ENCODE measurements at regions not wholly inside any gene's neighbourhood (a gene's known extent, or its start where the extent isn't known, plus 50 kb on each side); places are given as distances from the start of the nearest gene placed in this dataset.

- Histone ChIP-seq H3K27ac (no peak overlapping the region), H3K4me1 (no peaks in the 10 kb centered on the region), H3K27me3 (replicated peaks in 1 of 7) (no peaks in the 10 kb centered on the region), H3K9me3 (no peaks in the 10 kb centered on the region), H3K4me3 (no peak overlapping the region), H3K36me3 (no peaks in the 10 kb centered on the region)
- intact Hi-C loops (cut with DNase I; ENCODE audit: low total_unique reads), result no loop called here
- TF ChIP-seq POLR2AphosphoS5 (IDR thresholded peaks at IDR 0.05), result no peak
- TF ChIP-seq POLR2A (IDR thresholded peaks at IDR 0.05), result no peak
- TF ChIP-seq CTCF (IDR thresholded peaks at IDR 0.05 in 8 of 11, conservative IDR thresholded peaks at IDR 0.05 in 3 of 11), result no peak
- no peak for DNase-seq
- WGBS, 5 donors, result 72 to 82% (median 76%) methylated on average over 2 of the region's 2 CpGs
Observed at GRCh38 chr1:213844632-213845031, 143.1 kb upstream of the PROX1 start.

- intact Hi-C loops (cut with DNase I; ENCODE audit: low total_unique reads), result no loop called here
- no peak for DNase-seq
- no peak overlapping the region for H3K27ac ChIP-seq
- H3K4me3 ChIP-seq, result no peak overlapping the region
- no peaks in the 10 kb centered on the region for H3K9me3 ChIP-seq
- WGBS, 5 donors, result 24 to 42% (median 29%) methylated on average over 2 of the region's 2 CpGs
- no peaks in the 10 kb centered on the region for H3K36me3 ChIP-seq
- H3K4me1 ChIP-seq, result no peaks in the 10 kb centered on the region
- no peak for TF ChIP-seq POLR2AphosphoS5 (IDR thresholded peaks at IDR 0.05)
- TF ChIP-seq POLR2A (IDR thresholded peaks at IDR 0.05), result no peak
- TF ChIP-seq CTCF (IDR thresholded peaks at IDR 0.05 in 8 of 11, conservative IDR thresholded peaks at IDR 0.05 in 3 of 11), result no peak
- no peaks in the 10 kb centered on the region for H3K27me3 ChIP-seq (replicated peaks in 1 of 7)
Observed at GRCh38 chr1:213852107-213852506, 135.7 kb upstream of the PROX1 start.

GRCh38 chr1:213858581-213858980 lies 129.2 kb upstream of the PROX1 start:
- WGBS, 5 donors, result 87 to 100% (median 100%) methylated on average over 1 of the region's 1 CpG

GRCh38 chr1:213861841-213862240 lies 125.9 kb upstream of the PROX1 start:
- Histone ChIP-seq H3K36me3 (no peaks in the 10 kb centered on the region), H3K4me3 (no peak overlapping the region), H3K27ac (no peak overlapping the region), H3K4me1 (no peaks in the 10 kb centered on the region), H3K27me3 (replicated peaks in 1 of 7) (no peaks in the 10 kb centered on the region), H3K9me3 (no peaks in the 10 kb centered on the region)
- no peak for TF ChIP-seq CTCF (IDR thresholded peaks at IDR 0.05 in 8 of 11, conservative IDR thresholded peaks at IDR 0.05 in 3 of 11)
- no peak for TF ChIP-seq POLR2AphosphoS5 (IDR thresholded peaks at IDR 0.05)
- no peak for DNase-seq
- 82 to 90% (median 85%) methylated on average over 12 of the region's 12 CpGs for WGBS, 5 donors
- intact Hi-C loops (cut with DNase I; ENCODE audit: low total_unique reads), result no loop called here

More at GRCh38 chr1:213858581-213858980, 129.2 kb upstream of the PROX1 start:
- H3K36me3 ChIP-seq, result no peaks in the 10 kb centered on the region
- H3K9me3 ChIP-seq, result no peaks in the 10 kb centered on the region
- intact Hi-C loops (cut with DNase I; ENCODE audit: low total_unique reads), result no loop called here
- H3K4me1 ChIP-seq, result no peaks in the 10 kb centered on the region
- TF ChIP-seq CTCF (IDR thresholded peaks at IDR 0.05 in 8 of 11, conservative IDR thresholded peaks at IDR 0.05 in 3 of 11) (no peak), POLR2AphosphoS5 (IDR thresholded peaks at IDR 0.05) (no peak), POLR2A (IDR thresholded peaks at IDR 0.05) (no peak)
- H3K27ac ChIP-seq, result no peak overlapping the region
- no peak overlapping the region for H3K4me3 ChIP-seq
- H3K27me3 ChIP-seq (replicated peaks in 1 of 7), result no peaks in the 10 kb centered on the region
- DNase-seq, result no peak
